ENCODE measurements at regions not wholly inside any gene's neighbourhood (a gene's known extent, or its start where the extent isn't known, plus 50 kb on each side); places are given as distances from the start of the nearest gene placed in this dataset.

GRCh38 chr10:83562381-83562780, 576.9 kb upstream of the GHITM start:
- TF ChIP-seq CTCF (conservative IDR thresholded peaks at IDR 0.05; ENCODE audit: low read length) (no peak), EZH2phosphoT487 (IDR thresholded peaks at IDR 0.05; ENCODE audit: borderline replicate concordance) (no peak)

Measured in Loucy (cell line).